NCI-H1417 treated with DMSO at 0.1 percent for 48 hours (cell line): ENCODE measurements at regions not wholly inside any gene's neighbourhood (a gene's known extent, or its start where the extent isn't known, plus 50 kb on each side); places are given as distances from the start of the nearest gene placed in this dataset.

Source experiments
- DNase-seq: peaks from one replicate; lab custom pipeline; 2025; lab: John Stamatoyannopoulos, UW

- DNase-seq = no peak
Observed at GRCh38 chr1:81617308-81617967, 183.3 kb upstream of the ADGRL2 start.

DNA sequence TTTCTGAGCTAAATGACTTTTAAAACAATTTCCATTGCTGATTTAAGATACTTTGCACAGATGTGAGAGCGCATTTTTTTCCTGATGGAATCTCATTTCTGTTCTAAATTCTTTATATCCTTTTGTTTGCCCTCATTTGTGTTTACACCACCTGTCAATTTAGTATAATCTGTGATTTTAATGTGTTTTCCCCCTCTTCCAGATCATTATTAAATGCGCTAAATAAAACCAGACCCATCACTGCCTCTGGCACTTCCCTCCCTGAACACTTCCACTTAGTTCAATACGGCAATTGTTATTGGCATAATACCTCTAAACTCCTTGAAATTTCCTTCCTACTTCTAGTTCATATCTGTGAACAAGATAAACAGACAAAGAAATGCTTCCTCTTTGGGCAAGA lies 186.9 kb upstream of the ADGRL2 start:
- DNase-seq = no peak

GRCh38 chr1:81607924-81608323 lies 192.8 kb upstream of the ADGRL2 start:
- DNase-seq = no peak

- no peak for DNase-seq
Observed at GRCh38 chr1:81607086-81607485, 193.6 kb upstream of the ADGRL2 start.

DNA sequence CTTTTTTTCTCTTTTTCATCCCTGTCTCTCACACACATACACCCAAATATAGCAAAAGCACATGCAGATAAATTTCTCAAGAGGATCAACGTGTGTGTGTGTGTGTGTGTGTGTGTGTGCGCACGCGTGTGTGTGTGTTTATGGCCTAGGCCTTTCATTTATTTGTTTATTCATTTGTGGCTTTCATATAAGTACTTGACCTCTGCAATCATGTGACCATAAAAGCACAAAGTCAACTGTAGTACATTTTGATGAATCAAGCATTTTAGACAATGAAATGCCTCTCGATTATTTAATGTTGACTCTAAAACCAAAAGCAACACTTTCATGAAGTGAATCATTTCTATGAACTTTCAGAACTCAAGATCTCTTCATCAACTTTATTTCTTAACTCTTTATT lies 194.1 kb upstream of the ADGRL2 start:
- no peak for DNase-seq

- DNase-seq = peak; percentile 29
Observed at GRCh38 chr1:81605023-81605422, 195.7 kb upstream of the ADGRL2 start.

DNA sequence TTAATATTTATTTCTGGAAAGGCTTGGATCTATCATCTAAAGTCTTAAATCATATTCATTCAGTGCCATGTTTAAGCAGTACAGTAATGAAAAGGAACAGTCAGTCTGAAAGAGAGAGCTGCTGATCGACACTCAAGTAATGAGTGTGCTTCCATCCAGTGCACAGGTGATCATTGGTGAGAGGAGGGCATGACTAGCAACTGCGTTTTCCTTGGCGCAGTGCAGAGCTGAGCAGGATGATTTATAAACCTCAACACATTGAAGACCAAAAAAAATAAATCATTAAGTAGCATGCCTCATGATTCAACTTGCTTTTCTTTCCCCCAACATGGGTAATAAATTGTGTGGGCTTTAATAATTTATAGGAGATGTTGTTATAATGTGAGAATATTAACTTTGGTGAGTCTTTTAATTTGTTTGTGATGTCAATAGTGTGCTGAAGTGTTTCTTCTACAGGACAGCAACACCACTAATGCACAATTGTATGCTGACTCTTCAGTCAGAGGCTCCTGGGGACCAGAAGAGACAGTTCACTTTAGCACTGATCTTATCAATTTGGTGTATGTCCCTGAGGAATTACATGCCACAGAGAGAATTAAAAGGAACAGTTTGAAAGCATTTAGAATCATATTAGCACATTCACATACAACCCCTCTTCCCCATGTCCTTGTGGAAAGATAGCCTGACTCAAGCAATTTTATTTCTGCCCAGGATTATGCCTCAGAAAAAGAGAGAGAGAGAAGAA lies 199.7 kb upstream of the ADGRL2 start:
- DNase-seq = no peak

DNA sequence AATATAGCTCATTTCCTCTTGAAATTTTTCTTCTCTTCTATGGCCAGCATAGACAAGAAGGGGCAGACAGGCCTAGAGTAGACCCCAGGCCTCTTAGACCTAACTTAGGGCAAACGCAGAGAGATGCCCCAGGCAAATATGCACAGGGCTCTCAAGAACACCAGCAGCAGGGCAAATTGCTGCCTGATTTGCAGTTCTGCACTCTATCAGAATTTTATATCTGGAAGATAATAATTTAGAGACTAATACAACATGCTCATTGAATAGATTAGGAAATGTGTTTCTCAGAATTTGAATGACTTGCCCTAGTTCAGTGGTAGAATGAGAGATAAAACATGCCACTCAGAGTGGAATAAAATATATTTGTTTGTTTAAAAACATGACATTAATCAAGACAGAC lies 200.4 kb upstream of the ADGRL2 start:
- no peak for DNase-seq

GRCh38 chr1:81598623-81599022 lies 202.1 kb upstream of the ADGRL2 start:
- no peak for DNase-seq

DNA sequence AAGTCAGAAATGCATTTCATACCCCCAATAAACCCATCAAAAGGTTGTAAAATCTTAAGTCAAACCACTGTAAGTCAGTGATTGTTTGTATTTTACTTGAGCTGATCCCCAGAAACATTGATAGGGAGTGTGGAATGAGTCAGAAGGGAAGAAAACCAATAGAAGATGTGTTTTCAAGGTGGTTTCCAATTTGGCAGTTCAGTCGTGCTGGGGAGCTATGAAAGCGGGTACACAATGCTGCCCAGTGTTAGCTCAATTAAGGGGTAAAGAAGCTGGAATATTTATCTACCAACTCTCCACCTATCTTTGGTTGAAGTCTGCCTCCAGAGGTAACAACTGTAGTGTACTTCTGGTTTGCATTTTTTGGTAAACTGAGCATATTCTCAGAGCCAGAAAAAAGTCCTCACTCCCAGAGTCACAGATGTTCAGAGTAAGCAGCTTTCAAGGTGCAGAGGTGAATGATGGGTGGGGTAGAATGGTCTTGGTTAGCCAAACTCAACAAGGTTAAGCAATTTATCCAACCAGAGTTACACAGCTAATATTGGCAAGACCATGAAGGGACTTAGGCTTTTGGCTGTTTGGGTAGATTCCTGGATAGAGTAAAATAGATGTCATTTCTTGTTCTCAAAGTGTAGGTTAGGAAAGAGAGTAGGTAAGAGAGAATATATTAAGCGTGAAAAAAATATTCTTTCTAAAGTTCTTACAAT lies 202.9 kb upstream of the ADGRL2 start:
- DNase-seq = no peak

DNA sequence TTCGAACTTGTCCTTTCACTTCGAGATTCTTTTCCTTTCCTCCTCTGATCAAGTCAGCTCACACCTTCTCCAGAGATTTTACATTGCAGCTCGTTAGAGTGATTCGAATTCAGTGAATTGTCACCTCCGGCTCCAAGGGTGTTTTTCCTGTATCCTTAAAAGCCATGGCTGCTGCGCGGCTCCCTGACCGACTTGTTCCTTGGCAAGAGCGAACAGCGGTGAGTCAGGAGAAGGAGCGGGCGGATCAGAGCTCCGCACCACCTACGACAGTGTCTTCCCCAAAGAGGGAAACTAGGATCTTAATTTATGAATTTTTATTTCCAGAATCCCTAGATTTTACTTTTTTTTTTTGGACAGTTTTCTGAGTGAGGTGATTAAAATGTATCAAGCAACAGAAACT lies 204.4 kb upstream of the ADGRL2 start:
- DNase-seq = no peak

- no peak for DNase-seq
Observed at GRCh38 chr1:81594206-81594605, 206.5 kb upstream of the ADGRL2 start.

DNA sequence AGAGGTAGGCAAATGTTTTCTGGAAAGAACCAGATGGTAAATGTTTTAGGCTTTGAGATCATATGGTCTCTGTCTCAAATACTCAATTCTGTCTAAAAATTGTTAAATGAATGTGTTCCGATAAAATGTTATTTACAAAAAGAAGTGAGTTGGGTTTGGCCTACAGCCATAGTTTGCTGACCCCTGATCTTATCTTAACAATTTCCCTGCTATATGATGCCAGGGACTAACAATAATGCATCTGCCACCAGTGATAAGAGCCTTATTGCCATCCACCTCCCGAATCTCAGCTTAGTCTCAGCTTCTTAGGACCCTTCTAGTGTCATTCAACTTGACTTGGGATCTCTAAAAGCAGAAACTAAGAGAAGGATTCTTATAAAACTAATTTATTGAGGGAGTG lies 208.5 kb upstream of the ADGRL2 start:
- no peak for DNase-seq

GRCh38 chr1:81590171-81590570 lies 210.6 kb upstream of the ADGRL2 start:
- DNase-seq = no peak

- DNase-seq = no peak
Observed at GRCh38 chr1:81588149-81588548, 212.6 kb upstream of the ADGRL2 start.

GRCh38 chr1:81587426-81587825 lies 213.3 kb upstream of the ADGRL2 start:
- DNase-seq = no peak

- DNase-seq = no peak
Observed at GRCh38 chr1:81585371-81585770, 215.4 kb upstream of the ADGRL2 start.

- no peak for DNase-seq
Observed at GRCh38 chr1:81584398-81584797, 216.3 kb upstream of the ADGRL2 start.

- DNase-seq = no peak
Observed at GRCh38 chr1:81583878-81584277, 216.9 kb upstream of the ADGRL2 start.

DNA sequence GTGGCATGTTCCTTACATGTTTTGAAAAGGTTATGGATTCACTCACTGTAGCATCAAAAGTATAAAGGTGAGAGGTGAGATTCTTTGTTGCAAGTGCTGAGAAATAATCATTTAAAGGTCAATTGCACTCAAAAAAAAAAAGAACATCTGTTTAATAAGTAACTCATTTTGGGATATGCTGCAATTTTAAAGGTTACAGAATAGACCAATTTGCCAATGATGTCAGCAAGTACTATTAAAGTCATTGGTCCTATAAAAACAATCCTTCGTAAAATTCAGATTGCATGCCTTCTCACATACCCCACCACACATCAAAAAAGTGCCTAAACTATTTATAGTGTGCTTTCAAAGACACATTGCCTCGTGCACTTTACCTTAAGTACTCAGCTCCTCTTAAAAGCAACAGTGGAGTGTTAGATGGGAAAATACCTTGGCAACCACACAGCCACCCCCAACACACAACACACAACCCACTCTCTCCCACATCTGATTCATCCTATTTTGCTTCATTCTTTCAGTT lies 218.2 kb upstream of the ADGRL2 start:
- DNase-seq = no peak

DNA sequence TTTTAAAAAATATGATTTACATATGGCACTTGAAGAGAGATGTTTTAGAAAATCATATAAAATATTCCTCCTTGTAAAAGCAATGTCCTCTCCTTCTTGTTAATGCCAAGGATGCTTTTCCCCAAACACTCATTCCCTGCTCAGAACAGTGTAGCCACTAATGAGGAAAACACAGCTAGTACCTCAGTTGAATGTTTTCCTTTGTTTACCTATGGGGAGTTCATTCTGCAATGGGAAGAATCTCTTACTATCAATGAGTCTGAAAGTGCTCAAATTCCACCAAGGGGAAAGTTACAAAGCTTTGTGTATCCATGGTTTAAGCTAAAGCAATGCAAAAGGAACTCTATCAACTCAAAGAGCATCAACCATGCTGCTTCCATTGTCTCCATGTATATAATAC lies 221.9 kb upstream of the ADGRL2 start:
- no peak for DNase-seq

- DNase-seq = no peak
Observed at GRCh38 chr1:81577004-81577697, 223.6 kb upstream of the ADGRL2 start.
